H1 (cell line): ENCODE measurements at regions not wholly inside any gene's neighbourhood (a gene's known extent, or its start where the extent isn't known, plus 50 kb on each side); places are given as distances from the start of the nearest gene placed in this dataset.

ENCODE experiments used
- CTCF ChIA-PET: fragments of 300-600 bp; sonication (Branson Sonifier 250); formaldehyde crosslinking; loops from one replicate; lab custom pipeline; 2021; ENCODE audit not compliant: partially characterized antibody; lab: Charles Lee
- POLR2A ChIA-PET: fragments of 300-600 bp; sonication (Branson Sonifier 250); formaldehyde crosslinking; loops from one replicate; lab custom pipeline; 2021; ENCODE audit warnings: inconsistent platforms; ENCODE audit not compliant: partially characterized antibody; lab: Charles Lee
- DNase-seq, 2 experiments: peaks; one replicate each; pipeline versions ENCODE4 v3.0.0 to v3.0.0-alpha.2; 2010 to 2022; ENCODE audit warnings: low spot score in 2 of 2, low read depth in 1 of 2, mixed read lengths in 1 of 2
- FAIRE-seq: peaks from 2 replicates; lab custom pipeline; 2011; peaks lifted over from hg19 to GRCh38; lab: Jason Lieb, UNC
- H2AFZ ChIP-seq: 2 replicates; pipeline ENCODE4 v1.8.1; 2012; ENCODE audit warnings: low read length, inconsistent platforms
- H2AK5ac ChIP-seq: 2 replicates; pipeline ENCODE4 v1.6.1; 2013; ENCODE audit warnings: low read depth, low read length
- H2BK120ac ChIP-seq: replicated peaks from 2 replicates; pipeline ENCODE3; 2013; ENCODE audit warnings: low read depth, low read length, inconsistent platforms
- H2BK12ac ChIP-seq: 2 replicates; pipeline ENCODE4 v1.6.1; 2013; ENCODE audit warnings: low read depth, low read length
- H2BK15ac ChIP-seq: 2 replicates; pipeline ENCODE4 v1.6.1; 2013; ENCODE audit warnings: low read length
- H2BK20ac ChIP-seq: 2 replicates; pipeline ENCODE4 v1.6.1; 2013; ENCODE audit warnings: low read length
- H2BK5ac ChIP-seq: 2 replicates; pipeline ENCODE4 v1.6.1; 2013; ENCODE audit warnings: low read depth, low read length
- H3K14ac ChIP-seq: 2 replicates; pipeline ENCODE4 v1.6.1; 2013; ENCODE audit warnings: inconsistent platforms; ENCODE audit not compliant: insufficient read length
- H3K18ac ChIP-seq: 2 replicates; pipeline ENCODE4 v1.6.1; 2013; ENCODE audit warnings: low read length; ENCODE audit errors: extremely low read depth
- H3K23ac ChIP-seq: 2 replicates; pipeline ENCODE4 v1.6.1; 2013; ENCODE audit warnings: inconsistent platforms; ENCODE audit not compliant: insufficient read length
- H3K23me2 ChIP-seq: 2 replicates; pipeline ENCODE4 v1.6.1; 2013; ENCODE audit warnings: low read depth, low read length
- H3K27ac ChIP-seq: 2 replicates; pipeline ENCODE4 v1.6.1; 2011; ENCODE audit warnings: low read depth, low read length, inconsistent platforms
- H3K27me3 ChIP-seq, 4 experiments: replicated peaks in 1 of 4; 1 replicate in 1 of 4; 2 replicates in 3 of 4; pipeline versions ENCODE4 v1.6.1 to v1.8.1; 2011 to 2013; ENCODE audit warnings: low read length in 3 of 4, mild to moderate bottlenecking in 3 of 4, inconsistent platforms in 2 of 4, mixed read lengths in 2 of 4, moderate library complexity in 1 of 4; ENCODE audit not compliant: control insufficient read depth in 3 of 4, insufficient read depth in 3 of 4; ENCODE audit errors: extremely low read depth in 1 of 4
- H3K36me3 ChIP-seq, 4 experiments: 2 replicates each; pipeline versions ENCODE4 v1.6.1 to v1.8.1; 2011 to 2013; ENCODE audit warnings: mild to moderate bottlenecking in 4 of 4, low read length in 3 of 4, moderate library complexity in 2 of 4, control low read depth in 1 of 4, inconsistent platforms in 1 of 4; ENCODE audit not compliant: insufficient read depth in 4 of 4, control insufficient read depth in 2 of 4
- H3K4ac ChIP-seq: replicated peaks from 2 replicates; pipeline ENCODE3; 2013; ENCODE audit warnings: low read length, low read depth, mixed read lengths, inconsistent platforms; ENCODE audit not compliant: insufficient read length
- H3K4me1 ChIP-seq, 4 experiments: replicated peaks in 1 of 4; 1 replicate in 1 of 4; 2 replicates in 3 of 4; pipeline versions ENCODE4 v1.6.1 to v1.8.1; 2011 to 2013; ENCODE audit warnings: low read length in 3 of 4, inconsistent platforms in 2 of 4, mixed read lengths in 1 of 4; ENCODE audit not compliant: insufficient read depth in 4 of 4, control insufficient read depth in 3 of 4
- H3K4me2 ChIP-seq, 2 experiments: 2 replicates each; pipeline versions ENCODE4 v1.6.1 to v1.8.1; 2011 to 2013; ENCODE audit warnings: low read depth in 2 of 2, low read length in 2 of 2, control low read depth in 1 of 2, inconsistent platforms in 1 of 2, mild to moderate bottlenecking in 1 of 2; ENCODE audit not compliant: insufficient read depth in 1 of 2
- H3K4me3 ChIP-seq, 4 experiments: fragments of 200-600, 300-600 bp in 1 of 4; sonication (generic), shearing (Covaris generic), sonication (Bioruptor Twin) in 1 of 4; 2 replicates each; pipeline versions ENCODE4 v1.5.1 to v1.8.1; 2011 to 2016; ENCODE audit warnings: low read length in 4 of 4, low read depth in 3 of 4, control low read depth in 2 of 4, inconsistent platforms in 2 of 4, mild to moderate bottlenecking in 2 of 4, mixed read lengths in 1 of 4, moderate library complexity in 1 of 4; ENCODE audit not compliant: insufficient read depth in 2 of 4; ENCODE audit errors: extremely low read depth in 1 of 4
- H3K56ac ChIP-seq: replicated peaks from 2 replicates; pipeline ENCODE3; 2013; ENCODE audit warnings: low read depth, mild to moderate bottlenecking, mixed read lengths, low read length, inconsistent platforms; ENCODE audit not compliant: insufficient read length
- H3K79me1 ChIP-seq: 2 replicates; pipeline ENCODE4 v1.6.1; 2013; ENCODE audit warnings: low read depth, low read length, control low read depth
- H3K79me2 ChIP-seq, 2 experiments: 2 replicates each; pipeline versions ENCODE4 v1.6.1 to v1.8.1; 2012 to 2013; ENCODE audit warnings: low read length in 2 of 2, mild to moderate bottlenecking in 2 of 2, inconsistent platforms in 1 of 2; ENCODE audit not compliant: insufficient read depth in 2 of 2, control insufficient read depth in 1 of 2
- H3K9ac ChIP-seq, 4 experiments: replicated peaks in 1 of 4; 1 replicate in 1 of 4; 2 replicates in 3 of 4; pipeline versions ENCODE4 v1.6.1 to v1.8.1; 2011 to 2013; ENCODE audit warnings: low read depth in 3 of 4, low read length in 3 of 4, control low read depth in 2 of 4, mild to moderate bottlenecking in 2 of 4, moderate library complexity in 2 of 4, inconsistent platforms in 1 of 4; ENCODE audit errors: extremely low read depth in 1 of 4
- H3K9me3 ChIP-seq, 2 experiments: 2 replicates each; pipeline versions ENCODE4 v1.6.1 to v1.8.1; 2012 to 2013; ENCODE audit warnings: mild to moderate bottlenecking in 2 of 2, moderate library complexity in 2 of 2, control low read depth in 1 of 2, inconsistent platforms in 1 of 2, low read depth in 1 of 2, low read length in 1 of 2, mixed read lengths in 1 of 2; ENCODE audit not compliant: insufficient read depth in 2 of 2
- H4K20me1 ChIP-seq, 2 experiments: replicated peaks in 1 of 2; 2 replicates each; pipeline versions ENCODE3 to v1.8.1; 2011 to 2013; ENCODE audit warnings: inconsistent platforms in 2 of 2, low read length in 2 of 2, mild to moderate bottlenecking in 1 of 2; ENCODE audit not compliant: insufficient read depth in 2 of 2, control insufficient read depth in 1 of 2
- H4K5ac ChIP-seq: 2 replicates; pipeline ENCODE4 v1.6.1; 2013; ENCODE audit warnings: low read length, low read depth, mixed read lengths, inconsistent platforms; ENCODE audit not compliant: insufficient read length
- H4K8ac ChIP-seq: 2 replicates; pipeline ENCODE4 v1.8.0; 2013; ENCODE audit warnings: mild to moderate bottlenecking, moderate library complexity, low read length, inconsistent platforms; ENCODE audit not compliant: insufficient read depth; ENCODE audit errors: extremely low read depth
- H4K91ac ChIP-seq: replicated peaks from 2 replicates; pipeline ENCODE3; 2013; ENCODE audit warnings: low read length, mixed read lengths, inconsistent platforms; ENCODE audit not compliant: insufficient read length
- NRF1 ChIP-seq: IDR thresholded peaks from 2 replicates; pipeline ENCODE4 v1.6.1; 2011; ENCODE audit warnings: mild to moderate bottlenecking, low read depth, low read length, improper control_type of control experiment
- RBBP5 ChIP-seq: IDR thresholded peaks from 2 replicates; pipeline ENCODE4 v1.7.1; 2012; ENCODE audit warnings: low read depth, mild to moderate bottlenecking, inconsistent platforms, low read length, moderate library complexity, borderline replicate concordance
- SP1 ChIP-seq: IDR thresholded peaks from 2 replicates; pipeline ENCODE4 v1.6.1; 2011; ENCODE audit warnings: low read depth, low read length
- TEAD4 ChIP-seq: IDR thresholded peaks from 2 replicates; pipeline ENCODE4 v1.6.1; 2012; ENCODE audit warnings: low read depth, low read length, inconsistent platforms, mixed read lengths
- WGBS, 2 experiments: shearing (Covaris generic) in 1 of 2; methylation state at CpG; one replicate each; pipeline versions ENCODE4 v1.1.6 to v1.1.7; 2013 to 2015; ENCODE audit warnings: low lambda C conversion rate in 2 of 2, mixed read lengths in 2 of 2, inconsistent platforms in 1 of 2, low coverage in 1 of 2, missing lambda C conversion rate in 1 of 2; ENCODE audit not compliant: insufficient replicate concordance in 2 of 2, insufficient coverage in 1 of 2, insufficient read length in 1 of 2; ENCODE audit errors: extremely low coverage in 1 of 2, missing lambda C conversion rate in 1 of 2; 5-methylcytosine and 5-hydroxymethylcytosine counted together

DNA sequence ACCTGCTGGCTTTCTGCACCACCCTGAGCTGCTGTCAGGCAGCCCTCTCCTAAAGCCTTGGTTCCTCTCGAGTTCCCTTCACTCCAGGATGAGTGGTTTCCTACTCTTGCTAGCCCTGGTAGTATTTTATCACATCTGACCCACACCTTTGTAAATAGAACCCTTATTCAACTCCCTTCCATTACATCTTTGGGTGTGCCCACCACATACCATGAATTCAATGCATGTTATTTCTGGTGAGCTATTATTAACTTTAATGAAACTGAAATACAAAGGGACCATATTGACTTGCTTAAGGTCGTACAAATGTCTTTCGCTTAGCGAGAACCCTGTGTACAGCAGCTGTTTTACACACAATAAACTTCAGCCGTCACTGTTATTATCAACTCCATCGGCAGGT is 521.3 kb downstream of the GRIN2A start:
- POLR2A ChIA-PET = interaction anchor here (1.0 kb wide), 1 partner anchor 12 kb away, joined by 3 read pairs; no protein-coding TSS in a partner anchor
- no peak overlapping the region for H2BK20ac ChIP-seq
- no peak overlapping the region for H2AK5ac ChIP-seq
- FAIRE-seq = no peak
- H4K20me1 ChIP-seq = no peaks in the 10 kb centered on the region
- no peak overlapping the region for H3K9ac ChIP-seq
- H3K9me3 ChIP-seq = no peaks in the 10 kb centered on the region
- no peak overlapping the region for H3K4me3 ChIP-seq
- no peaks in the 10 kb centered on the region; a peak in 1 of 7 replicates for H3K27me3 ChIP-seq
- no peak overlapping the region for H3K4ac ChIP-seq
- peaks cover 0 to 4% (median 0%) of the 10 kb centered on the region in 4 experiments; a peak in 1 of 7 replicates for H3K4me1 ChIP-seq
- H3K23me2 ChIP-seq = peaks cover 2% of the 10 kb centered on the region; the same call in 1 of the 2 replicates
- H3K4me2 ChIP-seq = no peak overlapping the region
- H4K8ac ChIP-seq = no peak overlapping the region
- no peak overlapping the region for H2BK12ac ChIP-seq
- H3K36me3 ChIP-seq = peaks cover 0 to 26% (median 13%) of the 10 kb centered on the region in 4 experiments; a peak in 6 of 8 replicates
- H4K91ac ChIP-seq = no peak overlapping the region
- H3K18ac ChIP-seq = no peak overlapping the region
- 97% methylated on average over 6 of the region's 6 CpGs; no CpG with 5 or more reads in 1 of the 2 experiments for WGBS, 2 experiments
- TF ChIP-seq SP1 = no peak
- TF ChIP-seq RBBP5 = no peak
- no peak for TF ChIP-seq TEAD4
- TF ChIP-seq NRF1 = no peak
- TF ChIP-seq, all 59 proteins: peak for 0
- Histone ChIP-seq H3K56ac (no peak overlapping the region), H3K79me1 (no peaks in the 10 kb centered on the region; the same call in 1 of the 2 replicates), H3K23ac (no peak overlapping the region), H4K5ac (no peak overlapping the region), H2BK15ac (no peak overlapping the region), H2BK5ac (no peak overlapping the region), H3K14ac (no peak overlapping the region), H2AFZ (no peak overlapping the region), H3K27ac (no peak overlapping the region), H2BK120ac (no peak overlapping the region), H3K79me2 (no peaks in the 10 kb centered on the region; a peak in 1 of 4 replicates)
- CTCF ChIA-PET = interaction anchor here (1.1 kb wide), 1 partner anchor 9 kb away, joined by 3 read pairs; no protein-coding TSS in a partner anchor
- DNase-seq = no peak
